HAP-1 (cell line): ENCODE measurements at regions not wholly inside any gene's neighbourhood (a gene's known extent, or its start where the extent isn't known, plus 50 kb on each side); places are given as distances from the start of the nearest gene placed in this dataset.
A peak's percentile ranks its signal among the peaks of the same experiment; 100 is the strongest.
"Not testable (repeated sequence)": the region's sequence is repeated elsewhere in the genome, so short reads cannot be mapped to it uniquely, and the experiment has no call there.

Experiments used
- DNase-seq, 2 experiments: peaks; one replicate each; pipeline ENCODE4 v3.0.0-alpha.2; 2016 to 2020; ENCODE audit warnings: low spot score in 2 of 2
- H3K27me3 ChIP-seq: fragments of 250-450 bp; sonication (Bioruptor Pico); 2 replicates; pipeline ENCODE4 v1.5.1; 2020; ENCODE audit warnings: low read depth, mild to moderate bottlenecking, moderate library complexity
- H3K36me3 ChIP-seq: fragments of 250-450 bp; sonication (Bioruptor Pico); replicated peaks from 2 replicates; pipeline ENCODE4 v1.5.1; 2020; ENCODE audit warnings: mild to moderate bottlenecking
- H3K4me1 ChIP-seq: fragments of 250-450 bp; sonication (Bioruptor Pico); 2 replicates; pipeline ENCODE4 v1.5.1; 2020; ENCODE audit warnings: mild to moderate bottlenecking
- H3K4me3 ChIP-seq: fragments of 250-450 bp; sonication (Bioruptor Pico); 2 replicates; pipeline ENCODE4 v1.5.1; 2020; ENCODE audit warnings: mild to moderate bottlenecking, moderate library complexity
- H3K9me3 ChIP-seq: fragments of 250-450 bp; sonication (Bioruptor Pico); 2 replicates; pipeline ENCODE4 v1.5.1; 2020; ENCODE audit warnings: mild to moderate bottlenecking, moderate library complexity
- in situ Hi-C: fragments of 300-500 bp; cut with MboI; formaldehyde crosslinking; loops from 3 replicates; pipeline ENCODE4 v1.14.3; 2020; ENCODE audit warnings: low sequenced_read_pairs, inconsistent platforms, mixed read lengths

- H3K27me3 ChIP-seq, H3K4me3 ChIP-seq, H3K4me1 ChIP-seq, in situ Hi-C loops, H3K36me3 ChIP-seq, H3K9me3 ChIP-seq: not testable (repeated sequence)
- peak in 1 of 2 experiments; percentile 22 for DNase-seq
These were observed 70.8 kb upstream of the SPDYE9 start for GRCh38 chr7:73156510-73157168.

- peak overlapping the region; percentile 59 for H3K4me3 ChIP-seq
- peak; percentile 25 to 90 for DNase-seq
- H3K4me1 ChIP-seq, H3K9me3 ChIP-seq, H3K27me3 ChIP-seq, in situ Hi-C loops, H3K36me3 ChIP-seq: not testable (repeated sequence)
These were observed 68.8 kb upstream of the SPDYE9 start for GRCh38 chr7:73154586-73155038.

- H3K9me3 ChIP-seq, in situ Hi-C loops, H3K27me3 ChIP-seq, H3K4me1 ChIP-seq, H3K36me3 ChIP-seq: not testable (repeated sequence)
- peak in 1 of 2 experiments; percentile 14 for DNase-seq
- peak overlapping the region; percentile 59 for H3K4me3 ChIP-seq
These were observed 68.2 kb upstream of the SPDYE9 start for GRCh38 chr7:73153921-73154585.

- DNase-seq, H3K36me3 ChIP-seq, in situ Hi-C loops, H3K4me3 ChIP-seq, H3K4me1 ChIP-seq, H3K9me3 ChIP-seq, H3K27me3 ChIP-seq: not testable (repeated sequence)
These were observed 62.7 kb upstream of the SPDYE9 start for GRCh38 chr7:73148570-73148969.

GRCh38 chr7:73147681-73148080, 61.8 kb upstream of the SPDYE9 start:
- in situ Hi-C loops, H3K4me1 ChIP-seq, H3K36me3 ChIP-seq, H3K9me3 ChIP-seq, H3K27me3 ChIP-seq, H3K4me3 ChIP-seq: not testable (repeated sequence)
- peak in 1 of 2 experiments; percentile 3 for DNase-seq

GRCh38 chr7:73143993-73144392, 58.2 kb upstream of the SPDYE9 start:
- H3K27me3 ChIP-seq, in situ Hi-C loops, H3K36me3 ChIP-seq, H3K9me3 ChIP-seq, DNase-seq, H3K4me3 ChIP-seq, H3K4me1 ChIP-seq: not testable (repeated sequence)

- H3K27me3 ChIP-seq, DNase-seq, H3K4me3 ChIP-seq, in situ Hi-C loops, H3K9me3 ChIP-seq, H3K4me1 ChIP-seq, H3K36me3 ChIP-seq: not testable (repeated sequence)
These were observed 52.1 kb upstream of the SPDYE9 start for GRCh38 chr7:73137922-73138321.
